Left lung (tissue), 4 donors: ENCODE measurements at regions not wholly inside any gene's neighbourhood (a gene's known extent, or its start where the extent isn't known, plus 50 kb on each side); places are given as distances from the start of the nearest gene placed in this dataset.
A peak's percentile ranks its signal among the peaks of the same experiment; 100 is the strongest.

Source experiments
- ATAC-seq: fragments of 200-7000 bp; cut with Tn5 transposase; one replicate; pipeline ENCODE4 v1.9.1; 2020; ENCODE audit warnings: moderate library complexity
- DNase-seq, 4 donors: peaks; one replicate each; pipeline ENCODE4 v3.0.0-alpha.2; 2013 to 2020
- H3K27ac ChIP-seq, 2 donors: fragments of 200-600 bp; sonication (generic) in 1 of 2; one replicate each; pipeline versions ENCODE4 v1.5.0 to v1.8.0; 2020 to 2021
- H3K27me3 ChIP-seq, 2 donors: fragments of 200-600 bp; sonication (generic) in 1 of 2; one replicate each; pipeline versions ENCODE4 v1.5.0 to v1.8.0; 2020 to 2021
- H3K36me3 ChIP-seq, 2 donors: fragments of 200-600 bp; sonication (generic) in 1 of 2; one replicate each; pipeline versions ENCODE4 v1.5.0 to v1.8.0; 2020 to 2021
- H3K4me1 ChIP-seq, 2 donors: fragments of 200-600 bp; one replicate each; pipeline ENCODE4 v1.8.0; 2021
- H3K4me3 ChIP-seq, 2 donors: fragments of 200-600 bp; sonication (generic) in 1 of 2; one replicate each; pipeline versions ENCODE4 v1.5.0 to v1.8.0; 2020 to 2021; ENCODE audit warnings: mild to moderate bottlenecking in 1 of 2
- H3K9me3 ChIP-seq, 2 donors: fragments of 200-600 bp; sonication (generic) in 1 of 2; one replicate each; pipeline versions ENCODE4 v1.5.0 to v1.8.0; 2020 to 2021
- CTCF ChIP-seq, 2 donors: fragments of 200-600 bp; sonication (generic) in 1 of 2; IDR thresholded peaks; one replicate each; pipeline versions ENCODE4 v1.5.0 to v1.8.0; 2021; ENCODE audit warnings: antibody characterized with exemption in 2 of 2
- intact Hi-C, 2 donors: fragments of 100-400 bp; cut with DNase I; formaldehyde crosslinking; loops; one replicate each; pipeline versions ENCODE4 v1.11.2 to v1.14.2; 2022
- donor health status: DM: no; HTN: yes; CAD: no.
- donor health status: DM: no; HTN: no; CAD: no.

DNA sequence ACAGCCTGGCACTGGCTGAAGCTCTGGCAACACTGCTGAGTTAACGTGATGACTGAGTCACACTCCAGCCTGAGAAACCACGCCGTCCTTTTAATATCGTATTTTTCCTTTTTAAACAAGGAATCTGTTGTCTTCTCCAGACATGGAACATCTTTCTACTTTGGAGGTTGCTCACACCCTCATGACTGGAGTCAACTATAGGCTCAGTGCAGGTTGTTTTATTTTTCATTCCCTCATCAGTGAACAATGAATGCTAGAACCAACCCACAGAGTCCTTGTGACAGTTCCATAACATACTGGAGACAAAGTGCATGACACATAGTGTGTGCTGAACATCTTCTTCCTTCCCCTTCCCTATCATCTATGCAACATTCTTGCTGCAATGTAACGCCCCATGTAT lies 76.8 kb upstream of the CPEB2 start:
- no peak for TF ChIP-seq CTCF (IDR thresholded peaks at IDR 0.05)
- no peaks in the 10 kb centered on the region for H3K36me3 ChIP-seq
- no peak for ATAC-seq
- intact Hi-C loops = no loop called here
- no peak for DNase-seq
- no peaks in the 10 kb centered on the region for H3K9me3 ChIP-seq
- no peak overlapping the region for H3K4me3 ChIP-seq
- H3K4me1 ChIP-seq = no peaks in the 10 kb centered on the region
- H3K27ac ChIP-seq = no peak overlapping the region
- no peaks in the 10 kb centered on the region for H3K27me3 ChIP-seq

DNA sequence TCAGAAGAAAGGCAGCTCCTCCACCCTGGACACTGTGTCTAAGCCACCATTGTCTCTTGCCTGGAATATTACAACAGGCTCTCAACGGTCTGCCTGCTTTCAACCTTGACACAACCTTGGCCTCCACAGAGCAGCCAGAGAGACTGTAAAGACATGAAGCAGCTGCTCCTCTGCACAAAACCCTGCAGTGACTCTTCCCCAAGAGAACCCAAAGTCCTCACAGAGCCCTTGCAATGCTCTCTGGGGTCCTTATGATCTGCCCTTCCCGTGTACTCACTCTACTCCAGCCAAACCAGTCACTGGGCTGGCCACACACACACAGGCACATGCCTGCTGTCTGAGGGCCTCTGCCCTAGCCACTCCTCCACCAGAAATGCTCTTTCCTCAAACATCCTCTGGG lies 75.9 kb upstream of the CPEB2 start:
- Histone ChIP-seq H3K4me3 (no peak overlapping the region), H3K9me3 (no peaks in the 10 kb centered on the region), H3K4me1 (no peaks in the 10 kb centered on the region), H3K27ac (no peak overlapping the region), H3K27me3 (no peaks in the 10 kb centered on the region), H3K36me3 (no peaks in the 10 kb centered on the region)
- peak; percentile 30 for ATAC-seq
- TF ChIP-seq CTCF (IDR thresholded peaks at IDR 0.05) = no peak
- DNase-seq = peak in 1 of 4 donors; percentile 15
- intact Hi-C loops = no loop called here

DNA sequence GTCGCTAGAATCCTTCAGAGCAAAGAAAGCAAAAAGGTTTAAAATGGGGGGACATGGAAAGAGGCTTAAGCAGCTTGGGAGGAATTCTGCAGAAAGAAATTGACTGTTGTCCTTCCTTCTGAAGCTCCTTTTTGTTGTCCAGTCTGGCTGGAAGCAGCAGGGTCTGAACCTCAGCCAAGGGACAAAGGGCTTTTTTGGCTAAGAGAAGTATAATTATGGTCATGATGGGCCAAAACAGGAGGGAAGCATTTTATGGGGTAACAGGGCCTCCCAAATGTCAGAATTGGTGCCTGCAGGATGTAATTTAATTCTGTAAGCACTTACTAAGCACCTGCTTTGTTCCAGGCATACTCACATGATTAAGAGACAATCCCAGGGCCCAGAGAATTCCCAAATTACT lies 74.2 kb upstream of the CPEB2 start:
- no peak for ATAC-seq
- Histone ChIP-seq H3K4me1 (no peaks in the 10 kb centered on the region), H3K36me3 (no peaks in the 10 kb centered on the region), H3K27ac (no peak overlapping the region), H3K27me3 (no peaks in the 10 kb centered on the region), H3K4me3 (no peak overlapping the region), H3K9me3 (no peaks in the 10 kb centered on the region)
- TF ChIP-seq CTCF (IDR thresholded peaks at IDR 0.05) = no peak
- intact Hi-C loops = no loop called here
- DNase-seq = peak in 1 of 4 donors; percentile 37

GRCh38 chr4:14929669-14930068 lies 72.6 kb upstream of the CPEB2 start:
- intact Hi-C loops = no loop called here
- Histone ChIP-seq H3K36me3 (no peaks in the 10 kb centered on the region), H3K4me1 (no peaks in the 10 kb centered on the region), H3K27me3 (no peaks in the 10 kb centered on the region), H3K9me3 (no peaks in the 10 kb centered on the region), H3K4me3 (no peak overlapping the region), H3K27ac (no peak overlapping the region)
- TF ChIP-seq CTCF (IDR thresholded peaks at IDR 0.05) = no peak
- no peak for DNase-seq
- no peak for ATAC-seq

- intact Hi-C loops = no loop called here
- H3K36me3 ChIP-seq = no peaks in the 10 kb centered on the region
- no peaks in the 10 kb centered on the region for H3K27me3 ChIP-seq
- H3K27ac ChIP-seq = no peak overlapping the region
- no peak overlapping the region for H3K4me3 ChIP-seq
- ATAC-seq (no peak), DNase-seq (no peak)
- H3K4me1 ChIP-seq = no peaks in the 10 kb centered on the region
- peaks cover 0 to 3% of the 10 kb centered on the region in 2 donors for H3K9me3 ChIP-seq
- no peak for TF ChIP-seq CTCF (IDR thresholded peaks at IDR 0.05)
Measured at GRCh38 chr4:14934704-14935390, 67.4 kb upstream of the CPEB2 start.
